Fibroblast of mammary gland (primary cell): ENCODE measurements at regions not wholly inside any gene's neighbourhood (a gene's known extent, or its start where the extent isn't known, plus 50 kb on each side); places are given as distances from the start of the nearest gene placed in this dataset.

Experiments
- DNase-seq: peaks from one replicate; pipeline ENCODE4 v3.0.0-alpha.2; 2010; ENCODE audit warnings: low read depth
- H3K4me3 ChIP-seq: 2 replicates; pipeline ENCODE4 v1.5.1; 2011; ENCODE audit warnings: low read depth, mild to moderate bottlenecking, low read length, moderate library complexity; ENCODE audit not compliant: control insufficient read depth
- CTCF ChIP-seq: conservative IDR thresholded peaks from 2 replicates; pipeline ENCODE4 v1.5.1; 2011; ENCODE audit warnings: low read depth, low read length, inconsistent platforms; ENCODE audit not compliant: control insufficient read depth, insufficient read depth

GRCh38 chr15:88337993-88338392 lies 81.5 kb upstream of the NTRK3 start:
- no peak for DNase-seq
- no peak for TF ChIP-seq CTCF
- no peak overlapping the region for H3K4me3 ChIP-seq

GRCh38 chr15:88335074-88335473 lies 78.5 kb upstream of the NTRK3 start:
- DNase-seq, result no peak
- H3K4me3 ChIP-seq, result no peak overlapping the region
- no peak for TF ChIP-seq CTCF

- no peak for TF ChIP-seq CTCF
- DNase-seq, result no peak
- H3K4me3 ChIP-seq, result no peak overlapping the region
These were observed 77.9 kb upstream of the NTRK3 start for GRCh38 chr15:88334436-88334835.

GRCh38 chr15:88331291-88331690 lies 74.8 kb upstream of the NTRK3 start:
- peak; percentile 49 for TF ChIP-seq CTCF
- H3K4me3 ChIP-seq, result no peak overlapping the region
- peak; percentile 15 for DNase-seq

- TF ChIP-seq CTCF, result no peak
- no peak overlapping the region for H3K4me3 ChIP-seq
- no peak for DNase-seq
These were observed 70.4 kb upstream of the NTRK3 start for GRCh38 chr15:88326924-88327323.

GRCh38 chr15:88324741-88325065 lies 68.2 kb upstream of the NTRK3 start:
- DNase-seq, result no peak
- no peak for TF ChIP-seq CTCF
- H3K4me3 ChIP-seq, result no peak overlapping the region

GRCh38 chr15:88323976-88324740 lies 67.6 kb upstream of the NTRK3 start:
- no peak for TF ChIP-seq CTCF
- no peak overlapping the region for H3K4me3 ChIP-seq
- DNase-seq, result peak; percentile 15
